ENCODE measurements at regions not wholly inside any gene's neighbourhood (a gene's known extent, or its start where the extent isn't known, plus 50 kb on each side); places are given as distances from the start of the nearest gene placed in this dataset.

GRCh38 chrX:7269991-7270390 lies 122.0 kb upstream of the PUDP start:
- H3K4me3 ChIP-seq = no peak overlapping the region

GRCh38 chrX:7269589-7269988 lies 121.6 kb upstream of the PUDP start:
- no peaks in the 10 kb centered on the region for H3K36me3 ChIP-seq
- no peaks in the 10 kb centered on the region for H3K9me3 ChIP-seq
- DNase-seq (ENCODE audit: low spot score in 2 of 2) = no peak
- no peak overlapping the region for H3K4me3 ChIP-seq
- no peak overlapping the region for H3K27ac ChIP-seq
- TF ChIP-seq CTCF (IDR thresholded peaks at IDR 0.05) = no peak
- intact Hi-C loops (cut with DNase I) = no loop called here
- H3K4me1 ChIP-seq = no peaks in the 10 kb centered on the region
- H3K27me3 ChIP-seq = no peaks in the 10 kb centered on the region

More at GRCh38 chrX:7269991-7270390, 122.0 kb upstream of the PUDP start:
- no peaks in the 10 kb centered on the region for H3K9me3 ChIP-seq
- no peak overlapping the region for H3K27ac ChIP-seq
- H3K27me3 ChIP-seq = no peaks in the 10 kb centered on the region
- no peak for TF ChIP-seq CTCF (IDR thresholded peaks at IDR 0.05)
- DNase-seq (ENCODE audit: low spot score in 2 of 2) = no peak
- H3K36me3 ChIP-seq = no peaks in the 10 kb centered on the region
- no peaks in the 10 kb centered on the region for H3K4me1 ChIP-seq
- intact Hi-C loops (cut with DNase I) = no loop called here

DNA sequence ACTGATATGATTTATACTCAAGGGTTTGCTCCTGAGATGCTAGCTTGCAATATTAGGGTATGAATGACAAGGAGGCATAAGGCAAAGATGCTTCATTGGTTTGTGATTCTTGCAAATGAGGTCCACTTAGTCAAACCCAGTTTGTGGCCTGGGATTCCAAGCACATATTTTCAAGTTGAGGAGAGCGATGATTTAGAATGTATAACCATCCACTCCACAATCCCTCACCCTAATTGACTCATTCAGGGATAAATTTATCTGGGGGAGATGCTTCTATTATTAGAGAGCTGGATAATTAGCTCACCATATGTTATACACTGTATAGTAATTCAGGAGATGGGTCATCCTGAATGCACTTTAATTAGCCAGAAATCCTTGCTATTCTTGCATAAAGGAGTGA lies 118.3 kb upstream of the PUDP start:
- H3K27ac ChIP-seq = no peak overlapping the region
- intact Hi-C loops (cut with DNase I) = no loop called here

DNA sequence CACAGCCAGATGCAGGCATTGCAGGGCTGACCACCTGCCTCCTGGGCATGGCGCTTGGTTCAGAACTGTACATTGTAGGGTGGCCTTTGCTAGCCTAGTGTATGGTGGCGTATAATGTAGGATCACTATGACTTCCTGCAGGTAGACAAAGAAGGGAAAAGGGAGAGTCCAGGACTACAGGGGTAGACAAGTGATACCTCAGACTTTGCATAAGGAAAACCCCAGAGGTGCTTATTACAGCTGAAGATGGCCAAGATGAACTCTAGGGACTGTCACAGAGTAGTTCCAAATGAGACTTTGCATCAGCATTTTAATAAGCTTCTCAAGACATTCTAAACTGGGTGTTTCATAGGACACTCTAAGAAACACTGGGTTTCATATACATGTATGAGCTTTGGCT lies 116.4 kb upstream of the PUDP start:
- no peaks in the 10 kb centered on the region for H3K4me1 ChIP-seq
- TF ChIP-seq CTCF (IDR thresholded peaks at IDR 0.05) = no peak
- H3K36me3 ChIP-seq = no peaks in the 10 kb centered on the region
- intact Hi-C loops (cut with DNase I) = no loop called here
- H3K27me3 ChIP-seq = no peaks in the 10 kb centered on the region
- H3K9me3 ChIP-seq = no peaks in the 10 kb centered on the region
- no peak overlapping the region for H3K27ac ChIP-seq
- no peak overlapping the region for H3K4me3 ChIP-seq
- DNase-seq (ENCODE audit: low spot score in 2 of 2) = no peak

More for the DNA sequence above, 118.3 kb upstream of the PUDP start:
- H3K27me3 ChIP-seq = no peaks in the 10 kb centered on the region
- H3K4me3 ChIP-seq = no peak overlapping the region
- H3K4me1 ChIP-seq = no peaks in the 10 kb centered on the region
- no peak for DNase-seq (ENCODE audit: low spot score in 2 of 2)
- no peaks in the 10 kb centered on the region for H3K9me3 ChIP-seq
- no peaks in the 10 kb centered on the region for H3K36me3 ChIP-seq
- no peak for TF ChIP-seq CTCF (IDR thresholded peaks at IDR 0.05)

- no peaks in the 10 kb centered on the region for H3K9me3 ChIP-seq
- no peak overlapping the region for H3K27ac ChIP-seq
- H3K27me3 ChIP-seq = no peaks in the 10 kb centered on the region
- intact Hi-C loops (cut with DNase I) = no loop called here
- no peak for TF ChIP-seq CTCF (IDR thresholded peaks at IDR 0.05)
- no peak for DNase-seq (ENCODE audit: low spot score in 2 of 2)
- H3K36me3 ChIP-seq = no peaks in the 10 kb centered on the region
- H3K4me3 ChIP-seq = no peak overlapping the region
- no peaks in the 10 kb centered on the region for H3K4me1 ChIP-seq
Observed at GRCh38 chrX:7263961-7264360, 116.0 kb upstream of the PUDP start.

GRCh38 chrX:7263330-7263729 lies 115.4 kb upstream of the PUDP start:
- intact Hi-C loops (cut with DNase I) = no loop called here
- DNase-seq (ENCODE audit: low spot score in 2 of 2) = no peak

More at GRCh38 chrX:7263330-7263729, 115.4 kb upstream of the PUDP start:
- Histone ChIP-seq H3K4me1 (no peaks in the 10 kb centered on the region), H3K27me3 (no peaks in the 10 kb centered on the region), H3K4me3 (no peak overlapping the region), H3K9me3 (no peaks in the 10 kb centered on the region), H3K36me3 (no peaks in the 10 kb centered on the region), H3K27ac (no peak overlapping the region)
- no peak for TF ChIP-seq CTCF (IDR thresholded peaks at IDR 0.05)
